Ovary (tissue), 3 donors: ENCODE measurements at regions not wholly inside any gene's neighbourhood (a gene's known extent, or its start where the extent isn't known, plus 50 kb on each side); places are given as distances from the start of the nearest gene placed in this dataset.

Experiments
- EP300 ChIP-seq: sonication (generic); formaldehyde crosslinking; IDR thresholded peaks from one replicate; pipeline ENCODE4 v1.6.1; 2017; ENCODE audit warnings: antibody characterized with exemption
- POLR2A ChIP-seq: fragments of 450-650 bp; IDR thresholded peaks from one replicate; pipeline ENCODE4 v1.6.1; 2017; ENCODE audit warnings: antibody characterized with exemption, mild to moderate bottlenecking, moderate library complexity
- TF ChIP-seq, protein P1 (sequence below), 3 donors: fragments of 450-650 bp in 2 of 3; fragments of 200-600 bp in 1 of 3; IDR thresholded peaks; one replicate each; pipeline versions ENCODE4 v1.5.1 to v1.8.0; 2016 to 2022; ENCODE audit warnings: antibody characterized with exemption in 3 of 3, mild to moderate bottlenecking in 1 of 3
- donor health status: DM: no; HTN: no; CAD: no.

DNA sequence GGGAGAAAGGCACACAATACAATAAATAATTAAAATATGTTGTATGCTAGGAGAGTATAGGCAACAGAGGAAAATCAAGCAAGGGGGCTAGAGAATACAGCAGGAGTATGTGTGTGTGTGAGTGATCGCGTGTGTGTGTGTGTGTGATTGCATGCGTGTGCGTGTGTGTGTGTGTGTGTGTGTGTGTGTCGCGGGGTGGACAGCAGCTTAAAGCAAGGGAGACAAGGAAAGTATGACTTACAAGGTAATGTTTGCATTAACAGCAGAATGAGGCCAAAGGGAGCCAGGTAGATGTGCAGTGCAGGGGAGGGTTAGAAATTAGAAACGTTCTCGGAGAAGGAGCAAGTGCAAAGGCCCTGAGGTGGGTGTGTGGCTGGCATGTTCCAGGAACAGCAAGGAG lies 57.4 kb upstream of the KCNA1 start:
- no peak for TF ChIP-seq POLR2A
- TF ChIP-seq, protein P1, sequence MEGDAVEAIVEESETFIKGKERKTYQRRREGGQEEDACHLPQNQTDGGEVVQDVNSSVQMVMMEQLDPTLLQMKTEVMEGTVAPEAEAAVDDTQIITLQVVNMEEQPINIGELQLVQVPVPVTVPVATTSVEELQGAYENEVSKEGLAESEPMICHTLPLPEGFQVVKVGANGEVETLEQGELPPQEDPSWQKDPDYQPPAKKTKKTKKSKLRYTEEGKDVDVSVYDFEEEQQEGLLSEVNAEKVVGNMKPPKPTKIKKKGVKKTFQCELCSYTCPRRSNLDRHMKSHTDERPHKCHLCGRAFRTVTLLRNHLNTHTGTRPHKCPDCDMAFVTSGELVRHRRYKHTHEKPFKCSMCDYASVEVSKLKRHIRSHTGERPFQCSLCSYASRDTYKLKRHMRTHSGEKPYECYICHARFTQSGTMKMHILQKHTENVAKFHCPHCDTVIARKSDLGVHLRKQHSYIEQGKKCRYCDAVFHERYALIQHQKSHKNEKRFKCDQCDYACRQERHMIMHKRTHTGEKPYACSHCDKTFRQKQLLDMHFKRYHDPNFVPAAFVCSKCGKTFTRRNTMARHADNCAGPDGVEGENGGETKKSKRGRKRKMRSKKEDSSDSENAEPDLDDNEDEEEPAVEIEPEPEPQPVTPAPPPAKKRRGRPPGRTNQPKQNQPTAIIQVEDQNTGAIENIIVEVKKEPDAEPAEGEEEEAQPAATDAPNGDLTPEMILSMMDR (IDR thresholded peaks at IDR 0.05): no peak
- no peak for TF ChIP-seq EP300
